CD4-positive, alpha-beta T cell treated with Interleukin-15 for 4 hours (primary cell): ENCODE measurements at regions not wholly inside any gene's neighbourhood (a gene's known extent, or its start where the extent isn't known, plus 50 kb on each side); places are given as distances from the start of the nearest gene placed in this dataset.
"Not testable (repeated sequence)": the region's sequence is repeated elsewhere in the genome, so short reads cannot be mapped to it uniquely, and the experiment has no call there.

ENCODE experiments used
- DNase-seq: peaks from one replicate; pipeline ENCODE4 v3.0.0-alpha.2; 2020; ENCODE audit warnings: low spot score

GRCh38 chr4:59615316-59615715, 1584.8 kb upstream of the ADGRL3 start:
- no peak for DNase-seq

GRCh38 chr4:59629348-59629747, 1570.8 kb upstream of the ADGRL3 start:
- DNase-seq: no peak

GRCh38 chr4:59630235-59630634, 1569.9 kb upstream of the ADGRL3 start:
- no peak for DNase-seq

- no peak for DNase-seq
Observed at GRCh38 chr4:59630922-59631321, 1569.2 kb upstream of the ADGRL3 start.

- DNase-seq: no peak
Observed at GRCh38 chr4:59637596-59637995, 1562.5 kb upstream of the ADGRL3 start.

GRCh38 chr4:59643682-59644081, 1556.4 kb upstream of the ADGRL3 start:
- no peak for DNase-seq

GRCh38 chr4:59644765-59645164, 1555.4 kb upstream of the ADGRL3 start:
- DNase-seq: no peak

GRCh38 chr4:59646082-59646481, 1554.0 kb upstream of the ADGRL3 start:
- no peak for DNase-seq

GRCh38 chr4:59647011-59647410, 1553.1 kb upstream of the ADGRL3 start:
- DNase-seq: no peak

- DNase-seq: no peak
Observed at GRCh38 chr4:59647500-59647899, 1552.6 kb upstream of the ADGRL3 start.

- no peak for DNase-seq
Observed at GRCh38 chr4:59650861-59651260, 1549.3 kb upstream of the ADGRL3 start.

- DNase-seq: no peak
Observed at GRCh38 chr4:59655996-59656395, 1544.1 kb upstream of the ADGRL3 start.

GRCh38 chr4:59664771-59665170, 1535.4 kb upstream of the ADGRL3 start:
- no peak for DNase-seq

- DNase-seq: no peak
Observed at GRCh38 chr4:59666645-59667044, 1533.5 kb upstream of the ADGRL3 start.

GRCh38 chr4:59671037-59671436, 1529.1 kb upstream of the ADGRL3 start:
- no peak for DNase-seq

- DNase-seq: no peak
Observed at GRCh38 chr4:59676389-59676788, 1523.7 kb upstream of the ADGRL3 start.

GRCh38 chr4:59676992-59677391, 1523.1 kb upstream of the ADGRL3 start:
- not testable (repeated sequence) for DNase-seq

- DNase-seq: no peak
Observed at GRCh38 chr4:59685626-59686025, 1514.5 kb upstream of the ADGRL3 start.

- no peak for DNase-seq
Observed at GRCh38 chr4:59689149-59689548, 1511.0 kb upstream of the ADGRL3 start.

- no peak for DNase-seq
Observed at GRCh38 chr4:59695355-59696053, 1504.6 kb upstream of the ADGRL3 start.

GRCh38 chr4:59698041-59698440, 1502.1 kb upstream of the ADGRL3 start:
- DNase-seq: no peak

GRCh38 chr4:59700651-59701050, 1499.5 kb upstream of the ADGRL3 start:
- no peak for DNase-seq

- DNase-seq: no peak
Observed at GRCh38 chr4:59704616-59705015, 1495.5 kb upstream of the ADGRL3 start.

- no peak for DNase-seq
Observed at GRCh38 chr4:59712470-59712869, 1487.7 kb upstream of the ADGRL3 start.
